Thymus (tissue), 11 donors: ENCODE measurements at regions not wholly inside any gene's neighbourhood (a gene's known extent, or its start where the extent isn't known, plus 50 kb on each side); places are given as distances from the start of the nearest gene placed in this dataset.

Experiments
- DNase-seq, 9 donors: peaks; one replicate each; pipeline ENCODE4 v3.0.0-alpha.2; 2013; ENCODE audit warnings: low spot score in 9 of 9, low read depth in 6 of 9, missing footprints in 1 of 9
- H3K27ac ChIP-seq, 2 donors: one replicate each; pipeline ENCODE4 v1.5.1; 2013; ENCODE audit warnings: control low read depth in 1 of 2, low read depth in 1 of 2, low read length in 1 of 2, mild to moderate bottlenecking in 1 of 2, moderate library complexity in 1 of 2
- H3K27me3 ChIP-seq, 2 donors: one replicate each; pipeline ENCODE4 v1.5.1; 2013; ENCODE audit warnings: low read length in 1 of 2; ENCODE audit not compliant: control insufficient read depth in 2 of 2, insufficient read depth in 1 of 2
- H3K36me3 ChIP-seq, 2 donors: one replicate each; pipeline ENCODE4 v1.5.1; 2013; ENCODE audit warnings: low read length in 1 of 2, mild to moderate bottlenecking in 1 of 2, moderate library complexity in 1 of 2; ENCODE audit not compliant: control insufficient read depth in 2 of 2, insufficient read depth in 2 of 2
- H3K4me1 ChIP-seq, 2 donors: one replicate each; pipeline ENCODE4 v1.5.1; 2013; ENCODE audit warnings: low read length in 2 of 2; ENCODE audit not compliant: control insufficient read depth in 2 of 2, insufficient read depth in 2 of 2
- H3K4me3 ChIP-seq, 2 donors: one replicate each; pipeline ENCODE4 v1.5.1; 2013; ENCODE audit warnings: low read length in 2 of 2, control low read depth in 1 of 2, mild to moderate bottlenecking in 1 of 2
- H3K9me3 ChIP-seq, 2 donors: one replicate each; pipeline ENCODE4 v1.5.1; 2013; ENCODE audit warnings: low read length in 1 of 2, mild to moderate bottlenecking in 1 of 2; ENCODE audit not compliant: control insufficient read depth in 2 of 2, insufficient read depth in 1 of 2
- WGBS: extraction: QIAGEN DNeasy Blood & Tissue Kit; methylation state at CpG from one replicate; pipeline ENCODE4 v1.1.7; 2013; 5-methylcytosine and 5-hydroxymethylcytosine counted together
- donor health status: healthy.

DNA sequence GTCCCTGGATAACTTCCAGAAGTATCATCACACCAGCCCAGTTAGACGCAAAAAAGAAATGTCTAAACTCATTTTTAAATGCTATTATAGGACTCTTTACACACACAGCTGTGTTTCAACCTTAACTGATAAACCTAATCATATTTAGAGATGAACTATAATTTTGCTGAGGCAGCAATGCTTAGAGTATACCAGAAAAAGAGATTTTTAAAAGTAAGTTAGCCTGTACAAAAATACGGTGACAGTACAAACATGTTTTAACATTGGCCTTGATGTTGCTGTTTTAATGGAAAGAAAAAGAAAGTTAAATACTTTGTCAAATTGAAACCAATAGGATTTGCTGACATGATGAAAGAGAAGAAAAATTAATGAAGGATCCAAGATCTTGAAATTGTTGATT, 1341.2 kb upstream of the CDH6 start:
- Histone ChIP-seq H3K9me3 (peaks cover 0 to 8% of the 10 kb centered on the region in 2 donors), H3K27ac (no peak overlapping the region), H3K27me3 (no peaks in the 10 kb centered on the region), H3K4me1 (no peaks in the 10 kb centered on the region), H3K36me3 (no peaks in the 10 kb centered on the region), H3K4me3 (no peak overlapping the region)
- WGBS = 93% methylated on average over 2 of the region's 2 CpGs
- DNase-seq = no peak

DNA sequence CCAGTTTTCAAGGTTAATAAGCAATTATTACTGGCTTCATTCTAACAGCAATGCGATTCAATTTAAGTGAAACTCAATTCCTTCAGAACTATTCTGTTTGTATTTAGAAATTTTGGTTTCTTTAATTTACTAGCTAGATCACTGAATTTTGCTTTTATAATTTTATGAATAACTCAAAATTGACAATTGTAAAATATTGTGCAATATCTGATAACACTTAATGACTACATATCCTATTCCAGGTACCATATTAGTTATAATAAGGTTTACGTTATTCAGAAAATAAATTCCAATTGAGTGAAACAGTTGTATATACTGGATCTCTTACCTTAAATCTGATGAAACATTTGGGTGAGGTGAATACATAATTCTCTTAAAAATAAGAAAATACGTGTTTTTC, 1348.3 kb upstream of the CDH6 start:
- no peaks in the 10 kb centered on the region for H3K36me3 ChIP-seq
- 97% methylated on average over 3 of the region's 3 CpGs for WGBS
- no peaks in the 10 kb centered on the region for H3K4me1 ChIP-seq
- no peak overlapping the region for H3K4me3 ChIP-seq
- no peak overlapping the region for H3K27ac ChIP-seq
- peaks cover 0 to 11% of the 10 kb centered on the region in 2 donors for H3K9me3 ChIP-seq
- DNase-seq = no peak
- H3K27me3 ChIP-seq = no peaks in the 10 kb centered on the region

DNA sequence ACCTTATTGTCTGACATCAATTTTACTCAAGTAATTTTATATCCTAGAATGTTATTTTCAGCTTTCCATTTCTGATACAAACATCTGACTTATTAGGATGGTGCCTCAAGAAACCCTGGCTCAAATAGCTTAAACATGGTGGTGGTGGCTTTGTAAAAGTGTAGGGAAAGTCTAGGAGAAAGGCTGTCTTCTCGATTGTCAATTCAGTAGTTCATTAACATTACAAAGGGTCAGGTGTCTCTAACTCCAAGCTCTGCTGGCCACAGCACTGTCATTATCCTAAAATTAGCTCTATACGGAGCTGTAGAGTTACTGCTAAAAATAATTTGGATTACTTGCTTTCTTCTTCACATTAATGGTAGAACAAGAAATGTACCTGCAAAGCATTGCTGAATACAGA, 1360.1 kb upstream of the CDH6 start:
- H3K27ac ChIP-seq = no peak overlapping the region
- no peaks in the 10 kb centered on the region for H3K27me3 ChIP-seq
- DNase-seq = no peak
- no peaks in the 10 kb centered on the region for H3K4me1 ChIP-seq
- no peak overlapping the region for H3K4me3 ChIP-seq
- no peaks in the 10 kb centered on the region for H3K36me3 ChIP-seq
- no peaks in the 10 kb centered on the region for H3K9me3 ChIP-seq
- 55% methylated on average over 2 of the region's 2 CpGs for WGBS

DNA sequence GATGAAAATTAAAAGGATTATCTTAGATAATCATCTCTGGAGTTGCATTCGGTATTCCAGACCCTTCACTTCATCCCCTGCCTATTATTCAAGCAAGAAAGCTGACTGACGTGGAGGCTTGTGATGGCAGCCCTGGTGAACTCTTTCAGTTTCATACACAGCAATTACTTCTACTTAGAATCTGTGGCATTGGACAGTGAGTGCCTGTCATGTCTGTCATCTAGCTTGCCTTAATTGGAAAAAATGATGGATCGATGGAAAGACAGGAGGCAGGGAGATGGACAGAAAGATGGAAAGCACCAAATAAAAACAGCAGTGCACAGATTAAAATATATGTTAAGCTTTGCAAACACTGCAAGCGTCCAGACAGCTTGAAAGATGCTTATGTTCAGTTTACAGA, 1371.0 kb upstream of the CDH6 start:
- Histone ChIP-seq H3K4me1 (no peaks in the 10 kb centered on the region), H3K9me3 (no peaks in the 10 kb centered on the region), H3K36me3 (no peaks in the 10 kb centered on the region), H3K27me3 (no peaks in the 10 kb centered on the region), H3K27ac (no peak overlapping the region), H3K4me3 (no peak overlapping the region)
- DNase-seq = no peak
- WGBS = 84% methylated on average over 4 of the region's 4 CpGs

DNA sequence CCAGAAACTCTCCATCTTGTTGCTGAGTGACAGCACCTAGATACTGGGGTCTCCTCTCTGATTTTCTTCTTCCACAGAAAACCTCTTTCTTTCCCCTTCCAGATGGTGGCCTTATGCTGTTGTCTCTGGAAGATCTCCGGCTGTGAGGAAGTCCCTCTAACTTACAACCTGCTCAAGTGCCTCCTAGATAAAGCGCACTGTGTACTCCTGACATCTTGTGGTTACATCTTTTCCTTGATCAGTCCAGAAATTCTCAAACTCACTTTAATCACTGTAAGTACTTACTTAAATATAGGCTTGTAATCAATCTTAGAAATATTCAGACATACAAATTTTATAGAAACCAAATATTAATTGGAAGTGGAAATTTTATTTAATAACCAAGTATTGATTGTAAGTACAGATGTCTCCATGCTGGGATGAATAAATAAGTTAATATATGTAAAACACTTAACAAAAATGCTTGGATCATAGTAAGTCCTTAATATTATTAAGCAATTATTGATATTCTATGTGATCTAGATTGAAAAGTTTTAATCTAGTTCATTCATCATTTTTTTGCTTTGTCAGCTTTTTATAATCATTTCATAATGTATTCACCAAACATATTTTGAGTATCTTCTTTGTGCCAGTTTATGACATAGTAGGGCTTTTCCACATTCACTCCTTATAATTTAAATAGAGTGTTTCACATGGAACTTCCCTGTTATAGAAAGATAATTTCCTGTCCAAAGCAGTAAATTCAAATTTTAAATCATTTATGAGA, 1381.4 kb upstream of the CDH6 start:
- no peak for DNase-seq
- no peaks in the 10 kb centered on the region for H3K9me3 ChIP-seq
- H3K4me1 ChIP-seq = no peaks in the 10 kb centered on the region
- no peak overlapping the region for H3K27ac ChIP-seq
- H3K4me3 ChIP-seq = no peak overlapping the region
- WGBS = 94% methylated on average over 2 of the region's 2 CpGs
- no peaks in the 10 kb centered on the region for H3K36me3 ChIP-seq
- H3K27me3 ChIP-seq = no peaks in the 10 kb centered on the region

DNA sequence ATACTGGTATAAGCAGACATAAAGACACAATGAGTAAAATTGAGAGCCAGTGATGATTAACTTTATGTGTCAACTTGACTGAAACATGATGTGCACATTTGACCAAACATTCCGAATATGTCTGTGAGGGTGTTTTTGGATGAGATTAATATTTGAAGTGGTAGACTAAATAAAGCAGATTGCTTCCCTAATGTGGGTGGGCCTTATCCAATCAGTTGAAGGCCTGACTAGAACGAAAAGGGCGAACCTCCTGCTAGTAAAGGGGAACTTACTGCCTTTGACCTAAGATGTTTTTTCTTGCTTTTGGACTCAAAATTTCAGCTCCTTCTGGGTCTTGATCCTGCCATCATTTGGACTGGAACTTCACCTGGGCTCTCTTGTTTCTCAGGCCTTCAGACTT, 1387.7 kb upstream of the CDH6 start:
- Histone ChIP-seq H3K36me3 (no peaks in the 10 kb centered on the region), H3K9me3 (no peaks in the 10 kb centered on the region), H3K4me3 (no peak overlapping the region), H3K27ac (no peak overlapping the region), H3K27me3 (no peaks in the 10 kb centered on the region), H3K4me1 (no peaks in the 10 kb centered on the region)
- no peak for DNase-seq
- 95% methylated on average over 3 of the region's 3 CpGs for WGBS

DNA sequence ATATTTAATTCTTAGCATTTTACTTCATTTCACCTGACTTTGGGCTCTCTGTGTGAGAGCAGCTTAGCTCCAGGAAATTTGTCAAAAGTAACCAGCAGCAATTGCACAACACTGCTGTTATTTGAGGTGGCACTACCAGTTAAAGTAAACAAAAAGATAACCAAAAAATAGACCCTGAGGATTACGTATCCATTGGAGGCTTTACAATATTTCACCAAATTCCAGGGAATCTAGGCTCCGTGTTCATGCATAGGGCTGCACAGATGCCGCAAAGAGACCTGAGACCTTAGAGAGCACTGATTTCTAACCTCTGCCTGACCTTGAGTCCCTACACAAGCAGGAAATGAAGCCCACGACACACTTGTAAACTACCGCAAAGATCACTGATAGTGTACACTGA, 1392.7 kb upstream of the CDH6 start:
- Histone ChIP-seq H3K4me3 (no peak overlapping the region), H3K4me1 (no peaks in the 10 kb centered on the region), H3K27ac (no peak overlapping the region), H3K27me3 (no peaks in the 10 kb centered on the region), H3K9me3 (no peaks in the 10 kb centered on the region), H3K36me3 (no peaks in the 10 kb centered on the region)
- DNase-seq = no peak
- WGBS = 77% methylated on average over 5 of the region's 5 CpGs

DNA sequence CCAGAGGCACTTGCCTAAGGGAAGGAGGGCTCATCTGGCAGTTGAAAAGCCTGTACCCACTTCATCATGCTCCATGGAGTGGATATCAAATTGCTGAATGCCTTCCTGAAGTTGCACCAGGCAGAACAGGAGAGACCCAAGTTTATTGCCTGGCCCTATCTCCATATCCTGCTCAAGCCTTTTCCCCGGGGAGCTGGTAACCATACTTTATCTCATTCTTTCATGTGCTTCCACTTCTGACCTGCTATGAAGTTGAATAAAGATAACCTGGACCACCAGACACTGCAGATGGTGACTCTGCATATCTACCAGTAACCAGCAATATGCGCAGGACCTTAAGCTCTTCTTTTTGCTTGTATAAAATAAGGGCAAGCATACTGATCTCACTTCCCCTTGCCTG, 1397.5 kb upstream of the CDH6 start:
- Histone ChIP-seq H3K4me1 (no peaks in the 10 kb centered on the region), H3K27me3 (no peaks in the 10 kb centered on the region), H3K36me3 (no peaks in the 10 kb centered on the region), H3K9me3 (no peaks in the 10 kb centered on the region), H3K4me3 (no peak overlapping the region), H3K27ac (no peak overlapping the region)
- WGBS = 46% methylated on average over 2 of the region's 2 CpGs
- DNase-seq = no peak

DNA sequence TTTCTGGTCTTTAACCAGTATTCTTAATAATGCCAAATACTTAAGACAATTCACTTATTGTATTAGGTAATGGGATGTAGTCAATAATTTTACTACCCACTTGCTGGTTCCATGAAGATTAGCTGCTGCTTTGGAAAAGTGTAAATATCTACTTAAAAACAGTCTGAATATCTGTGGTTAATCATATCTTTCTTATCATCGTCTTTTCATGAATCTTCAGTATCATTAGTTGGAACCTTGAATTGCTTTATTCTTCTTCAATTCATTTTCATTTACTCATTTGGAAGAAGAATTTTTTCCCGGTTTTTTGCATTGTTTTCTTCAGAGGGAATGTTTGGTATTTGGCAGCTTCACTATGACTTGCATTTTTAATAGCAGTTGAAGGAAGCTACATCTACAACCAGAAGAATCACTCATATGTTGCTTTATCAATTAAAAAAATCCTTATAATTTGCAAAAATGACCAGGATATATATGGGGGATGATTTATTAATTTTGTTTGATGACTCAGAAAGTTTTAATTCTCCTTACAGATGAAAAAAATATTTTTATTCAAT, 1398.3 kb upstream of the CDH6 start:
- Histone ChIP-seq H3K9me3 (no peaks in the 10 kb centered on the region), H3K27me3 (no peaks in the 10 kb centered on the region), H3K4me1 (no peaks in the 10 kb centered on the region), H3K27ac (no peak overlapping the region), H3K36me3 (no peaks in the 10 kb centered on the region), H3K4me3 (no peak overlapping the region)
- no peak for DNase-seq
- WGBS = 87% methylated on average over 2 of the region's 2 CpGs
